GM10248 (cell line): ENCODE measurements at regions not wholly inside any gene's neighbourhood (a gene's known extent, or its start where the extent isn't known, plus 50 kb on each side); places are given as distances from the start of the nearest gene placed in this dataset.

ENCODE experiments used
- CTCF ChIA-PET: fragments of 300-600 bp; sonication (Branson Sonifier 250); formaldehyde crosslinking; extraction: SDS; loops from one replicate; lab custom pipeline; 2021; ENCODE audit warnings: antibody characterized with exemption; lab: Yijun Ruan, JAX
- POLR2A ChIA-PET: fragments of 350-650 bp; sonication (Branson Sonifier 250); formaldehyde crosslinking; extraction: SDS; loops from one replicate; lab custom pipeline; 2020; ENCODE audit warnings: antibody characterized with exemption; lab: Yijun Ruan, JAX
- DNase-seq: peaks from one replicate; pipeline ENCODE4 v3.0.0; 2012; ENCODE audit errors: extremely low spot score
- CTCF ChIP-seq: IDR thresholded peaks from 2 replicates; pipeline ENCODE4 v1.5.1; 2012; ENCODE audit warnings: mild to moderate bottlenecking, low read depth; ENCODE audit errors: extremely low read depth, missing control alignments, control extremely low read depth

GRCh38 chr4:133997436-133997835, 204.2 kb downstream of the PABPC4L start:
- CTCF ChIA-PET, result no interaction called here
- no peak for TF ChIP-seq CTCF
- DNase-seq, result no peak
- POLR2A ChIA-PET, result no interaction called here

- POLR2A ChIA-PET, result no interaction called here
These were observed 205.0 kb downstream of the PABPC4L start for GRCh38 chr4:133996431-133997121.

GRCh38 chr4:133995243-133995960, 206.2 kb downstream of the PABPC4L start:
- POLR2A ChIA-PET, result no interaction called here
- CTCF ChIA-PET, result interaction anchor here (1.4 kb wide), 1 partner anchor 10 kb away, joined by 3 read pairs; no protein-coding TSS in a partner anchor
- no peak for TF ChIP-seq CTCF
- no peak for DNase-seq

More at GRCh38 chr4:133996431-133997121, 205.0 kb downstream of the PABPC4L start:
- TF ChIP-seq CTCF, result no peak
- DNase-seq, result no peak
- CTCF ChIA-PET, result interaction anchor here (1.4 kb wide), 1 partner anchor 9 kb away, joined by 3 read pairs; no protein-coding TSS in a partner anchor

GRCh38 chr4:133982533-133983224, 218.9 kb downstream of the PABPC4L start:
- ChIA-PET CTCF (no interaction called here), POLR2A (no interaction called here)
- DNase-seq, result no peak
- no peak for TF ChIP-seq CTCF

- no peak for DNase-seq
- CTCF ChIA-PET, result no interaction called here
- POLR2A ChIA-PET, result no interaction called here
- TF ChIP-seq CTCF, result no peak
These were observed 220.3 kb downstream of the PABPC4L start for GRCh38 chr4:133981327-133981726.

GRCh38 chr4:133972586-133972985, 229.0 kb downstream of the PABPC4L start:
- DNase-seq, result no peak
- ChIA-PET CTCF (no interaction called here), POLR2A (no interaction called here)
- TF ChIP-seq CTCF, result no peak
